ENCODE measurements at regions not wholly inside any gene's neighbourhood (a gene's known extent, or its start where the extent isn't known, plus 50 kb on each side); places are given as distances from the start of the nearest gene placed in this dataset.

GRCh38 chr7:41862261-41862660, 159.4 kb upstream of the INHBA start:
- no peak for TF ChIP-seq CTCF (IDR thresholded peaks at IDR 0.05)
- TF ChIP-seq EZH2 (IDR thresholded peaks at IDR 0.05; ENCODE audit: borderline replicate concordance, insufficient read depth, low read depth, low read length, poor library complexity, severe bottlenecking) = no peak
- Histone ChIP-seq H3K4me2 (replicated peaks; ENCODE audit: low read depth, low read length, poor library complexity, severe bottlenecking) (no peak overlapping the region), H3K36me3 (replicated peaks in 1 of 2; ENCODE audit: control extremely low read depth in 1 of 2, control insufficient read depth in 1 of 2, extremely low read depth in 1 of 2, insufficient read depth in 2 of 2, low read length in 1 of 2) (no peaks in the 10 kb centered on the region), H3K9ac (ENCODE audit: low read length) (no peak overlapping the region), H3K27me3 (replicated peaks in 1 of 4; ENCODE audit: control extremely low read depth in 1 of 4, control insufficient read depth in 3 of 4, insufficient read depth in 4 of 4, low read length in 3 of 4) (no peaks in the 10 kb centered on the region), H3K4me3 (ENCODE audit: control extremely low read depth in 1 of 5, extremely low read depth in 1 of 5, insufficient read depth in 1 of 5, low read depth in 2 of 5, low read length in 4 of 5) (no peak overlapping the region), H3K27ac (ENCODE audit: low read length in 2 of 2) (no peak overlapping the region), H3K79me2 (ENCODE audit: control insufficient read depth, insufficient read depth, low read length) (no peaks in the 10 kb centered on the region), H3K9me3 (ENCODE audit: control extremely low read depth in 1 of 3, control insufficient read depth in 2 of 3, insufficient read depth in 1 of 3, low read length in 2 of 3) (peaks cover 0 to 24% (median 21%) of the 10 kb centered on the region in 3 donors), H2AFZ (ENCODE audit: insufficient read depth, low read depth, low read length, poor library complexity, severe bottlenecking) (no peak overlapping the region), H4K20me1 (ENCODE audit: control insufficient read depth, insufficient read depth, low read length, poor library complexity, severe bottlenecking) (no peaks in the 10 kb centered on the region), H3K4me1 (ENCODE audit: control insufficient read depth in 2 of 2, insufficient read depth in 2 of 2, low read length in 2 of 2) (peaks cover 6 to 7% of the 10 kb centered on the region in 2 donors)
- DNase-seq = no peak
- POLR2A ChIA-PET = no interaction called here
- Mint-ChIP-seq H3K27me3 (no peaks in the 10 kb centered on the region), H3K9me3 (ENCODE audit: insufficient read depth) (peaks cover 15% of the 10 kb centered on the region), H3K4me1 (peaks cover 9% of the 10 kb centered on the region), H3K4me3 (no peak overlapping the region), H3K27ac (no peak overlapping the region)
- 100% methylated on average over 1 of the region's 2 CpGs for WGBS (ENCODE audit: insufficient coverage)
- CTCF ChIA-PET = no interaction called here
- intact Hi-C loops (cut with micrococcal nuclease) = no loop called here
- no peak for ATAC-seq (ENCODE audit: low read depth)

- CTCF ChIA-PET = interaction anchor here (0.6 to 0.8 kb wide), 2 partner anchors 14 to 91 kb away, joined by 3 to 5 read pairs; no protein-coding TSS in a partner anchor
- Histone ChIP-seq H4K20me1 (ENCODE audit: control insufficient read depth, insufficient read depth, low read length, poor library complexity, severe bottlenecking) (no peaks in the 10 kb centered on the region), H3K36me3 (replicated peaks in 1 of 2; ENCODE audit: control extremely low read depth in 1 of 2, control insufficient read depth in 1 of 2, extremely low read depth in 1 of 2, insufficient read depth in 2 of 2, low read length in 1 of 2) (no peaks in the 10 kb centered on the region), H3K27ac (ENCODE audit: low read length in 2 of 2) (no peak overlapping the region), H3K9me3 (ENCODE audit: control extremely low read depth in 1 of 3, control insufficient read depth in 2 of 3, insufficient read depth in 1 of 3, low read length in 2 of 3) (peaks cover 0 to 24% (median 18%) of the 10 kb centered on the region in 3 donors), H3K27me3 (replicated peaks in 1 of 4; ENCODE audit: control extremely low read depth in 1 of 4, control insufficient read depth in 3 of 4, insufficient read depth in 4 of 4, low read length in 3 of 4) (no peaks in the 10 kb centered on the region), H3K4me2 (replicated peaks; ENCODE audit: low read depth, low read length, poor library complexity, severe bottlenecking) (peak overlapping the region; percentile 14), H3K79me2 (ENCODE audit: control insufficient read depth, insufficient read depth, low read length) (no peaks in the 10 kb centered on the region), H2AFZ (ENCODE audit: insufficient read depth, low read depth, low read length, poor library complexity, severe bottlenecking) (peak overlapping the region; percentile 34), H3K4me1 (ENCODE audit: control insufficient read depth in 2 of 2, insufficient read depth in 2 of 2, low read length in 2 of 2) (peaks cover 6 to 7% of the 10 kb centered on the region in 2 donors), H3K4me3 (ENCODE audit: control extremely low read depth in 1 of 5, extremely low read depth in 1 of 5, insufficient read depth in 1 of 5, low read depth in 2 of 5, low read length in 4 of 5) (no peak overlapping the region), H3K9ac (ENCODE audit: low read length) (no peak overlapping the region)
- DNase-seq = no peak
- peaks cover 15% of the 10 kb centered on the region for H3K9me3 Mint-ChIP-seq (ENCODE audit: insufficient read depth)
- peaks cover 9% of the 10 kb centered on the region for H3K4me1 Mint-ChIP-seq
- intact Hi-C loops (cut with micrococcal nuclease) = no loop called here
- TF ChIP-seq EZH2 (IDR thresholded peaks at IDR 0.05; ENCODE audit: borderline replicate concordance, insufficient read depth, low read depth, low read length, poor library complexity, severe bottlenecking) (no peak), CTCF (IDR thresholded peaks at IDR 0.05) (no peak)
- H3K27me3 Mint-ChIP-seq = no peaks in the 10 kb centered on the region
- ATAC-seq (ENCODE audit: low read depth) = no peak
- POLR2A ChIA-PET = no interaction called here
- no peak overlapping the region for H3K4me3 Mint-ChIP-seq
- WGBS (ENCODE audit: insufficient coverage) = 39% methylated on average over 2 of the region's 3 CpGs
- no peak overlapping the region for H3K27ac Mint-ChIP-seq
Observed at GRCh38 chr7:41861642-41862041, 158.8 kb upstream of the INHBA start.
